ENCODE measurements at regions not wholly inside any gene's neighbourhood (a gene's known extent, or its start where the extent isn't known, plus 50 kb on each side); places are given as distances from the start of the nearest gene placed in this dataset.

DNA sequence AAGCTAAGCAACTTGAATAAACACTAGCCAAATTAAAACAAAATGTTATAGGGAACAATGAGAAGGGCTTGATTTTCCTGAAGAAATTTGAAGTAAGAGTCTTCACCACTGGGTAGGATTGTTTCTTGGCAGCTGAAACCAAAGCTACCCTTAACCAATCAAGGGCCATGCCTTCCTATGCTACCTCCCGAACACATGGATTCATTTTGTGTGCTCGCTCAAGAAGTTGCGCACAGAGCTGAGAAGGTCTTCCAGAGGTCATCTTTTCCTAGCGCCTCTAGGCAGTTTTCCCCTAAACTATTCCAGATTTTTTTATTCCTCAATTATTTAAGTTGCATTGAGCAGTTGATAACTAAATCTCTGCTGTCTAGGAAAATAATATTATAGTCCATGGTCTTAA is 264.6 kb downstream of the RBM43 start:
- TF ChIP-seq ZFP30 (CRISPR knock-in tag; IDR thresholded peaks at IDR 0.05) = no peak
- no peak for TF ChIP-seq ZFP3 (CRISPR knock-in tag; IDR thresholded peaks at IDR 0.05)
- TF ChIP-seq TOX (CRISPR knock-in tag; IDR thresholded peaks at IDR 0.05; ENCODE audit: borderline replicate concordance) = no peak
- no peak for TF ChIP-seq BACH2 (CRISPR knock-in tag; IDR thresholded peaks at IDR 0.05; ENCODE audit: borderline replicate concordance)
- no peak for TF ChIP-seq SNAI2 (CRISPR knock-in tag; IDR thresholded peaks at IDR 0.05)
- TF ChIP-seq TCF4 (CRISPR knock-in tag; IDR thresholded peaks at IDR 0.05; ENCODE audit: borderline replicate concordance) = peak; percentile 89
- TF ChIP-seq ARNTL (CRISPR knock-in tag; IDR thresholded peaks at IDR 0.05; ENCODE audit: borderline replicate concordance, low read depth) = no peak
- no peak for TF ChIP-seq OSR1 (CRISPR knock-in tag; IDR thresholded peaks at IDR 0.05)
- no peak for TF ChIP-seq RARB (CRISPR knock-in tag; IDR thresholded peaks at IDR 0.05)
- TF ChIP-seq ZNF565 (CRISPR knock-in tag; conservative IDR thresholded peaks at IDR 0.05; ENCODE audit: low read depth) = no peak
- TF ChIP-seq CSDC2 (CRISPR knock-in tag; IDR thresholded peaks at IDR 0.05) = no peak
